Activated effector memory CD4-positive, alpha-beta T cell treated with anti-CD3 and anti-CD28 coated beads, Interleukin-2, amount 50 U/mL, for 16 hours (primary cell): ENCODE measurements at regions not wholly inside any gene's neighbourhood (a gene's known extent, or its start where the extent isn't known, plus 50 kb on each side); places are given as distances from the start of the nearest gene placed in this dataset.

ENCODE experiments used
- DNase-seq: peaks from one replicate; pipeline ENCODE4 v3.0.0-alpha.2; 2020

DNA sequence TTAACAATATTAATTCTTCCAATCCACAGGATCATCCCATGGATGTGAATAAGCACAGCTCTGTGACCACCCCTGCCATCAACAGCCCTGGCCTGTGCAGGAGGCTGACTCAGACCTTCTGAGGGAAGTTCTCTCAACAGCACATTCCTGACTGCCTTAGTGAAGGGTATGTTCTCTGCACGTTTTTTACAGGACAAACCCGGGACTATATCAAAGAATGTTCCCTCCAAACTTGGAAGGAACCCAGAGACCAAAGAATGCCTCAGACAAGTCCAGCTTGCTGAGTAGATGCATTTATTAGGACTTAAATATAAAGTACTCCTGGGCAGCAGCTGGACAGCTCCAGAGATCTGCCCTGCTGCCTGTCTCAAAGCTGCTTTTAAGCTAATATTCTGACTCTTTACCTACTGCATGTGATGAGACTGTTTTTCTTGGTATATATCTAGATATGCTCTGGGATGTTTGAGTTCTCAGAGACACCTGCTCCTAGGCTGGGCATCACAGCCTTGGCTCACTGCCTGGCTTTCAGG lies 1127.8 kb upstream of the PRKX start:
- DNase-seq: no peak

DNA sequence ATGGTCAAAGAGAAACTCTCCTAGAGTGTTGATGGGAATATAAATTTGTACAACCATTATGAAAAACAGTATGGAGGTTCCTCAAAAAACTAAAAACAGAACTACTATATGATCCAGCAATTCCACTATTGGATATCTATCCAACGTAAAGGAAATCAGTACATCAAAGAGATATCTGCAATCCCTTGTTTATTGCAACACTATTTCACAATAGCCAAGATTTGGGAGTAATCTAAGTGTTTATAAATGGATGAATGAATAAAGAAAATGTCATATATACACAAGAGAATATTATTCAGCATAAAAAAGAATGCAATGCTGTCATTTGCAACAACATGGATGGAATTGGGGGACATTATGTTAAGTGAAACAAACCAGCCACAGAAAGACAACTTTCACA lies 1118.1 kb upstream of the PRKX start:
- DNase-seq: no peak

DNA sequence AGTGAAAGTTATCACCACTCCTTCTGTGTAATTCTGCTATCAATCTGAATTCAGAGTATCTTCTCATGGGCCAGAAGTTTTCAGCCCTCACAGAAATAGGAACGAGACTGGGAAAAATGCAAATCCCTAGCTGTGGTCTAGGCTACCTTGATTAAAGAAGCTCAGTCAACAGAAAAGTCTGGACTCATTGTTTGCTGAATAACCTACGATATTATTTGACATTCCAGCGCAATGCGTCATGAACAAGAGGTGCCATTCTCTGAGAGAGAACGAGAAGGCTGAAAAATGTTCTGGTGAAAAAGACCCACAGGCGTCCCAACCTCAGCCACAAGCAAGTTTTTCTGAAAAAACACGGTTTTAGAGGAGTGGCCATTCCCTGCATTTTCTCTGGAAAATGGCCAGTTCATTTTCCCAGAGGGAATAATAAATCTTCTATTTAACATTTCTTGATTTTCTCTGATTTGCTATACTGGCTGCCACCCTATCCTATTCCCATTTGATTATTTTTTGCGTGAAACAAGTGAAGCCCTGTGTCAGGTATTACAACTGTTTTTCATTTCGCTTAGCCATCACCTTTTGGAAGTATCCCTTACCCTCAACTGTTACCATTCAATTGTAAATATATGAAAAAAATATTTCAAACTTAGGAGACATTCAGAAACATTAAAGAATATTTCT lies 1117.6 kb upstream of the PRKX start:
- DNase-seq: no peak

DNA sequence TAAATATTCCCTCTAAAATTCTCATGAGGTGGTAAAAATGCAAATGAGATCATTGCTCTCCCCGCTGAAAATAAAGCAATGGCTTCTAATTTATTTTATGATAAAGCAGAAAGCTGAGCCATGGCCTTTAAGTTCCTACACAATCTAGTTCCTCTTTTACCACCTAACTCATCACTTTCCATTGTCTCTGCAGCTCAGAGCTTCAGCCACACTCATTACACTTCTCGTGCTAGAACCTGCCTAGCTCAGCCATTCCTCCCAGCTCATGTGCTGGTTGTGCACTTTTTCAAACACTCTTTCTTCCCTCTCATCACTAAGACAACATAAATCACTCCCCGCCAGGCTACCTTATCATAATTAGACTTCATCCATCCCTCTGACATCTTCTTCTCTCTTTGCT lies 1112.1 kb upstream of the PRKX start:
- DNase-seq: no peak

DNA sequence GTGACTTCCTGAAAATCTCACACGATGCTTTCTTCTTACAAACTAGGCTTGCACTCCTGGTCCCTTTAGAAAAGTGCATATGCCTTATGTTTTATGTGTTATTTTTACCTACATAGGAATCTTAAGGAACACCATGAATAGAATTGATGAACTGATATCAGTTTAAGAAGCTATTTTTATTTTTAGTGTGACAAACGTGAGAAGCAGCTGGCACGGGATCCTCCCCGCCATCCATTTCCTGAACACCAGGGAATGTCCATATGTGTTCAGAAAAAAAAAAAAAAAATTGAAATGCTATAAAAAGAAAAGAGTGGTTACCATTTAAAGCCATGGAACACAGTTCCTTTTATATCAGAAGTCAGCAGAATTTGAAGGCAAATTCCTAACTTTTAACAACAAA lies 1096.1 kb upstream of the PRKX start:
- DNase-seq: no peak

DNA sequence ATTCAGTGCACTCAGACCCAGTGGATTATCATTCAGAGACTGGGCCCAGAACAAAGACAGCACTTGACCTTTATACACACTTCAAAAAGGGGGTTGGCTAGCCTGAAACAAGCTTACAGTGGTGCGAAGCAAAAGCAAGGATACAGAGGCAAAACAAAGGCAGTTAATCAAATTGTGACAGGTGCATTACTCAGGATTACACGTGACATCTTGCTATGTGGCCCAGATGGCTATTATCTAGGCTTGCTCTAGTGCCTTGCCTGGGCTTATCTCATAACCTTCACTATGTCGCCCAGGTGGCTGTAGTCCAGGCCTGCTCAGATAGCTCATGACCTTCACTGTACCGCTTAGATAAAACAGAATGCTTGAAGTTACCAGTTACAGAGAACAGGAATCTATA lies 1092.1 kb upstream of the PRKX start:
- DNase-seq: no peak

DNA sequence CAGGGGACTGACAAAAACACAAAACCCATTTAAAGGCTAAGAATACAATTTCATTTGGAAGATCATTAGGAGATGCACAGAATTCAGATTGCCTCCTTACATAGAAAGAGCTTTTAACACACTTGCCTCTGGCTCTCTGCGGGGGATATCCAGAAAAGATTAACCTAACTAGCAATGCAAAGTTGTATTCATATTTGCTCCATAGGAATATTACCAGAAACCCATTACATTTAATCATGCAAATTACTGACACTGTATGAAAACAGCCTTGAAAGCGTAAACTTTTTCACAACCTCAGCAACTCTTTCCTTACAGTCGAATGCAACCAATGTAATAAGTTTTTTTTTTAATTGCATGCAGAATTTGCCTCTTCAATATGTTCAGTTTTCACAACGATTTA lies 1087.3 kb upstream of the PRKX start:
- DNase-seq: no peak

DNA sequence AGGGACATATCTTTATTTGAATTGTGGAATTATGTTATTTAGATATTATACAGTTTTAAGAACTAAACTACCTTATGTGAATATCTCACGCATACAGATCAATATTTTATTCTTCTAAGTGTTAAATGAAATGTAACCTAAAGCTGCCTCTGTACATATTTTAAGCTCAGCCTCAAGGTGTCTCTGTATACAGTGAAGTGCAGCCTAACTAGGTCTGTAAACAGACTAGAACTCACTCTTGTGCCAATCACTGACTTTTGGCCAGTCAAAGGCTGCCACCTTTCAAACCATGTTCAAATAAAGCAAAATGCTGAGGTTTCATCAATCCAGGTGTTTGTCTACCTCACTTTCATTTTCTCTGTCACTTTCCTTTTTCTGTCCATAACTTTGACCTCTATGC lies 1074.5 kb upstream of the PRKX start:
- DNase-seq: no peak

DNA sequence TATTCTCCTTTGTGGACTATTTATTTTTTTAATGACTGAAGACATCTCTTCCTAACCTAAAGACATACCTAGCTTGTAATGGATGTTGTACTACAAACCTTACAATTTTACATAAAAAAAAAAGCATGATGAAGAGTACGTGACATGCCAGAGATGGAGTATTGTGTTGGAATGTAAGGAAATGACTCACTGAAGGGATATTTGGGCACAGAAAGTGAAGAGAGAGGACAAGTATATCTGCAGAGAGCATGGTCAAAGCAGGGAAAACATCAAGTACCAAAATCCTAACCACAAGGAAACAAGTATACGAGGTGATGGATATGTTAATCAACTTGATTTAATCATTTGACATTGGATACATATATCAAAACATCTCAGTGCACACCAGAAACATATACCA lies 1051.4 kb upstream of the PRKX start:
- DNase-seq: no peak

DNA sequence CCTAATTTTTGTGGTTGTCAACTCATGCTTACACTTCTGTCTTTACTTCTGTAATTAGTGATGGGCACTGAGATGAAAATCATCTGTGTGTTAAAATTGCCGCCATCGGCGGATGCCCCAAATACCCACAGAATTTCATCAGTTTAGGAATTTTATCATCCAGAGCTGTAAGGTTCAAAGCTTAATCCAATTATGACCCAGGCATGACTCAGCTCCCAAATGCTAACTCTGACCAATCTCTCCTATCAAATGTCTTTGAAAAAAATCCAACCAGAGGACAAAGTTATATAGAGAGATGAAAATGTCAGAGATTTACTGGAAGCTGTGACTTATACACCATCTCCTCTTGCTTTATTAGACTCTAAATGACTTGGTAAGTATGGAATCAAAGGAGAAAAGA lies 1048.7 kb upstream of the PRKX start:
- no peak for DNase-seq

DNA sequence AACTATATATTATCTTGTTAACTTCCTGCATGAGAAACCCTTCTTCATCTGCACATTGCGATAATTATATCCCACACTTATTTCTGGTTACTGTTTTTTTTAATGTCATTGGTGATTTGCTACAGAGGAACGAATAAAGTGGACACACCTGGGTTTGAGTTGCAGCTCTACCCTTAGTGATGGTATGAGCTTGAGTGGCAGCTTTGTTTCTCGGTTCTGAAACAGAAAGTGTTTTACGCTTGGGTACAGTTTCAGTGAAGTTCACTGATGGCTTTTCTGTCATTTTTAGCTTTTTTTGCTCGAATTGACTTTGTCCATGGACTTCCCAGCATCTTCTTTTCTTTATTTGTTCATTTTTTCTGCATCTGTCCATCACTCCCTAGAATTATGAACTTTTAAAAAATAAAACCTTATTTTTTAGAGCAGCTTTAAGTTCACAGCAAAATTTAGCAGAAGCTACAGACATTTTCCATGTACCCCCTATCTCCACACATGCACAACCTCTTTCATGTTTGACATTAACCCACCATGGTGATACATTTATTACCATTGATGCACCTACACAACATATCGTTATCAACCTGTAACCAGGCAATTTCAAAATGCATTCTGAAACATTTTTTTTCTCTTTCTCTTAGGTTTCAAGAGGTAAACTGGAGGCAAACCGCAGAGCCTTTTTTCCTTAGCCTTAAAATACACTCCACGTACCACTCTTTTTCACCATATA lies 1041.6 kb upstream of the PRKX start:
- DNase-seq: no peak

DNA sequence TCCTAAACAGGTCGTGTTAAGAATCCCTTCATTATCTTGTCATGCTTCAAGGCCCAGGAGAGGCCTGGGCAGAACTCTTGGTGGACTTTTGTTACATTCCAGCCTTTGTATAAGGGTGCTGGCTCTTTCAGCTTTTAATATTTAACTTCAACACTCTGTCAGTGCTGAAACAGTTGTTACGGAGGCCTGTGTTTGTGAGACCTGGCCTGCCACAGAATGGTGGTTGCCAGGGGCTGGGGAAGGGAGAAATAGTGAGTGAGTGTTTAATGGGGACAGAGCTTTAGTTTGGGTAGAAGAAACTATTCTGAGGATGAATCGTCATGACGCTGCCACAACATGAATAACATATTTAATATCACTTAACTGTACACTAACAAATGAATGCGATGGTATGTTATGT lies 1027.6 kb upstream of the PRKX start:
- DNase-seq: no peak

DNA sequence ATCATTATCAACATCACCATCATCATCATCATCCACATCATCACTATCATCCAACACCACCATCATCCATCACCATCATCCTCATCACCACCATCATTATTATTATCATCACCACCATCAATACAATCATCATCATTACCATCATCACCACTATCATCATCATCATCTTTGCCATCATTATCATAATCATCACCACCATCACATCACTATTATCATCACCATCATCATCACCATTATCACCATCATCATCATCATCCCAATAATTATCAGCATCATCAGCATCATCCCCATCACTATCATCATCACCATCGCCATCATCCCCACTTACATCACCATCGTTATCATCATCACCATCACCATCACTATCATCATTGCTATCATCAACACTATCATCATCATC lies 1021.9 kb upstream of the PRKX start:
- no peak for DNase-seq

DNA sequence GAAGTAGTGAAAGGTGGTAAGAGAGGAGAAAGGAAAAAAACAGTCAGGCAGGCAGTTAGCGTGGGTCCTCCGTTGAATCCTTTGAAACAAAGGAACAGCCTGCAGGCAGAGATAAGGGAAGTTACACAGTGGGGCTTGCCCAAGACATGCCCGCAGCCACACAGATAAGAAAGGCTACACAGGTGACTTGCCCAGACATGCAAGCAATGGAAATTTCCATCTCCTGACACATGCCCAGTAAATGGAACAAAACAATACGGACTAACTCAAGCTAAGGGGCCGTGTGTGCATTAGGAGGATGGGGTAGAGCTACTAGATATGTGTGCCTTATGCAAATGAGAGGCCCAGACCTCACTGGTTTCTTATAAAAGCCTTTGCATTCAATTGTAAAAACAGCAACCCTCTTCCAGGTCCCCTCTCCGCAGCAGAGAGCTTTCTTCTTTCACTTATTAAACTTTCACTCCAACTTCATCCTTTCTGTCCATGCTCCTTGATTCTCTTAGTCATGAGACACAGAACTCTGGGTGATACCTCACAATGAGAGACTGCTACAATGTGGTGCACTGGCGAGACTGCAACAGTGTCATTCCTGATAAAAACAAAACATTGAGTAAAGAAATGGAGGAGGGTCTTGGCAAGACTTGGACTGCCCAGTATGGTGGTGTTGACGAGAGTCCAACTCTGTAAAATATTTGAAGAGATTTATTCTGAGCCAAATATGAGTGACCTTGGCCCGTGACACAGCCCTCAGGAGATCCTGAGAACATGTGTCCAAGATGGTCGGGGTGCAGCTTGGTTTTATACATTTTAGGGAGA lies 997.4 kb upstream of the PRKX start:
- DNase-seq: no peak

DNA sequence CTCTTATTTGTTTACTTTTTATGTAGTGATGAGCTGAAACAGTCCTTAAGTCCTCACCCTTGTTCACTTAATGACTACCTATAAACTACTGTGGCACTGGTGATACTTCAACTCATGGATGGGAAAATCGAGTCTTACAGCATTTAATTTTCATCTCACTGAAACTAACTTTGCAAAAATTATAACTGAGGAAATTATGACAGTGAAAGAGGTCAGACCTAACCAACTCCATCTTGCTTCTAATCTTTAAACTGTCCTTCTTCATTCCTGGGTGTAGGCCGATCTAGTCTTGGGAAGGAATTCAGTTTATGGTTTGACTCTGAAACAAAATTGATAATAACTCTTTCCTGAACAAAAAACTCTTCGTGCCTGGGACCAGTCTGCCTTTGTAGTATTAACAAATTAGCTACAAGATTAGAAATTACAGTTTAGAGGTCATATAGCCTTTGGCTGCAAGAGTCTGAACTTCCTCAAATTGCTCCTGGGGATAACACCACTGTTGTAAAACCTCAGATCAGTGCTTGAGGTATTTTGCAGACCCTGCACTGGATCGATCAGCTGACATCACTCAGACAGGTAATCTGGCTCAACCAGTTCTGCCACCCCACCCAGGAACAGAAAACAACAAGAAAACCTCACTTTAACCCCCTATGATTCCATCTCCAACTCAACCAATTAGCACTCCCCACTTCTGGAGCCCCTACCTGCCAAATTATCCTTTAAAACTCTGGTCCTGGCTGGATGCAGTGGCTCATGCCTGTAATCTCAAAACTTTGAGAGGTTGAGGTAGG lies 995.7 kb upstream of the PRKX start:
- DNase-seq: no peak

DNA sequence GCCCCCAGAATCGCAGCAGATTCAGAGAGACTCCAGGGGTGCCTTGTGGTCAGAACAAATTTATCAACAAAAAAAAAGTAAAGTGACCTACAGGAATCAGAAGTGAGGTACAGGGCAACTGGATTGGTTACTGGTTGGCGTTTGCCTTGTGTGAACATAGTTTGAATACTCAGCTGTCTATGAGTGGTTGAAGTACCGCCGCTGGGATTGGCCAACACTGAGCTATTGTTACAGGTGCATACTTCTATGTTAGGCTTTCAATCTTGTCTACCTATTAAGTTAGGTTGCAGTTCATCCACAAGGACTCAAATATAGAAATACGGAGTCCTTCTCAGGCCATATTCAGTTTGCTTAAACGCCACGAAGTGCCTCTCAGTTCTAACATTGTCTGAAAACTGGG lies 993.5 kb upstream of the PRKX start:
- no peak for DNase-seq

DNA sequence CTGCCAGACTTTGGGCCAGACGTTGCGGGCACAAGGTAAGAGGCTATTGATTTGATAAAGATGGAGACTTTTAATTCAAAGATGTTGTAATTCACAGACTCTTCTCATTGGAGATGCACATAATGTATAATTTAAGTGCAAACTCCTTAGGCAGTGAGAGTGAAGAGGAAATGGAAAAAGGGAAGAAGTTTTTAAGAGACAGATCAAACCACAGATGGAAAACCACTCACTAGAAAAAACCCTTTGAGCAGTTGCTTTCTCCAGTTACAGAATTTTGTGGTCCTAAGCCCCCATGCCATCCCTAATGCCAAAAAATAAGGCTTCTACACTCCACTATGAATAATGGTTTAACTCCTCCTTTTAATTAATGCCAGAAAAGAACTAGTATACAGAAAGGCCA lies 977.1 kb upstream of the PRKX start:
- DNase-seq: no peak

DNA sequence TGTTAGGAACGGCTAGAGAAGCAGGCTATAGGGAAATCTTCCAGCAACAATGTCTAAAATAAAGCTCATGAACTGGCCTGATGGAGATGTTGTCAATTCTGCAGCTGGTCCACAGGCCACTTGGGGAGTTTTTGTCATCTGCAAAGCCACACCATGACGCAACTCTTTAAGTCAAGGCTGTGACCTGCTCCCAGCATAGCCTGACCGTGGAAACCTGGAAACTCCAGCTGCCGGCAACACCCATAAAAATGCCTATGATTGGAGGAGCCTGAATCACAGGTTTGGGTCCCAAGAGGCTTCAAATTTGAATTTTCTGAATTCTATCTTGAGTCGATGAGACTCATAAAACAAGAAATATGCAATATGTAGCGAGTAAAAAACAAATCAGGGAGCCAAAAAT lies 969.2 kb upstream of the PRKX start:
- DNase-seq: no peak

DNA sequence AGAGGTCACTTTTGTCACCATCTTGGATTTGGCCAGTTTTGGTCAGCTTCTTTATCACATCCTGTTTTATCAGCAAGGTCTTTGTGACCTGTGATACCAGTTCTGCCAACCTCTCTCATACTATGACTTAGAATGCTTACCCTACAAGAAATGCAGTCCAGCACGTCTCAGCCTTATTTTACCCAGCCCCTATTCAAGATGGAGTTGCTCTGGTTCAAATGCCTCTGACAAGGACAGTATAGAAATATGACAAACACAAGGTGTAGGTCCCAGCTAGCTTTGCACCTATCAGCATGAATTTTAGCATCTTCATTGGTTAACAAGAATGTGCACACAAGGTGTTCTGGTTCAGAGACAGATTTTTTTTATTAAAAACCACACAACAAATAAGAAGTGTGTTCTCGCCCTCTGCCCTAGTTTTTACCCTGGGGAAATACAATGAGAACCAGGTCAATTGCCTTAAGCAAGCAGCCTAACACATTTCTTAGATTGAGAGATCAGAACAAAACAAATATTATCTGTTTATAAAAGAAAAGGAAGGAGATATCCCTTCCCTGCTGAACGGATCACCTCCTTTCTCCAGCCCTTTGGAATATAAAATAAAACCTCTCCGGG lies 962.3 kb upstream of the PRKX start:
- no peak for DNase-seq

DNA sequence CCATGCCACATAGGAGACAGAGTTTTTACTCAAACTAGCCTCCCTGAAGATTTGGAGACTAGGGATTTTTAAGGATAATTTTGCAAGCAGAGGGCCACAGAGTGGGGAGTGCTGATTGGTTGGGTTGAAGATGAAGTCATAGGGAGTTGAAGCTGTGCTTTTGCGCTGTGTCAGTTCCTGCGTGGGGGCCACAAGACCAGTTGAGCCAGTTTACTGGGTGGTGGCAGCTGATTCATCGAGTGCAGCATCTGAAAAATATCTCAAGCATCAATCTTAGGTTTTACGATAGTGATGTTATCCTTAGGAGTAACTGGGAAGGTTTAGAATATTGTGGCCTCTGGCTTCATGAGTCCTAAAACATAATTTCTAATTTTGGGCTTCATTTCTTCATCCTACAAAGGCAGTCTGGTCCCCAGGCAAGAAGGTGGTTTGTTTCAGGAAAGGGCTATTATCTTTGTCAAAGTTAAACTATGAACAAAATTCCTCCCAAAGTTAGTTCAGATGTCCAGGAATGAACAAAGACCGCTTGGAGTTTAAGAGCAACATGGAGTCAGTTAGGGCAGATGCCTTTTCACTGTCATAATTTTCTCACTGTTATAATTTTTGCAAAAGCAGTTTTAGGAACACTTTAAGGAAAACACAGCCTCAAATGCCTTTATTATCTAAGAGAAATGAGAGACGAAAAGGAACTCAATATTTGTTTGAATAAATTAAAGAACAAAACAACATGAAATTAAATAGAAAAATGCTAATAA lies 960.8 kb upstream of the PRKX start:
- no peak for DNase-seq

DNA sequence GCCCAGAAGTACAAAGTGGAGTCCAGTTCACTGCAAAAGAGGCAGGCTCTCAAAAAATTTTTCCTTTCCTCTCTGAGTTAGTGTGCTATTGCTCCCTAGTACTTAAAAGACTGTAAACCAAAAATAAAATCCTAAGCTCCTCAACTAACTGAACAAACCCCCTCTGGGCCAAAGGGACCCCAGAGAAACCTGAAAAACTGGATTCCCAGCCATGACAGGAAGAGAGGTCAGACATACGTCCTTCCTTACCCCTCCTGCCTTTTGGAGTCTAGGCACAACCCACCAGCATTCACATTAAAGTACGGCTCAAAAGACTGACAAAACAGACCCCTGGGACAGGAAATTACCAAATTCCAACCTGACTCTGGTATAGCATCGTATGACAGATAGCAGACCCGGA lies 957.9 kb upstream of the PRKX start:
- DNase-seq: no peak

DNA sequence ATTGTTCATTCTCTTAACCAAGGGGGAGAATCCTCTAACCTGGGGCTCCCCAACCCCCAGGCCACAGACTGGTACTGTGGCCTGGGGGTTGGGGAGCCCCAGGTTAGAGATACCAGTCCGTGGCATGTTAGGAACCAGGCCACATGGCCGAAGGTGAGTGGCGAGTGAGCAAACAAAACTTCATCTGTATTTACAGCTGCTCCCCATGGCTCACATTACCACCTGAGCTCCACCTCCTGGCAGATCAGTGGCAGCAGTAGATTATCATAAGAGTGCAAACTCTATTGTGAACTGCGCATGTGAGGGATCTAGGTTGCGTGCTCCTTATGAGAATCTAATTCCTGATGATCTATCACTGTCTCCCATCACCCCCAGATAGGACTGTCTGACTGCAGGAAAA lies 957.2 kb upstream of the PRKX start:
- DNase-seq: no peak
